ENCODE measurements at regions not wholly inside any gene's neighbourhood (a gene's known extent, or its start where the extent isn't known, plus 50 kb on each side); places are given as distances from the start of the nearest gene placed in this dataset.

DNA sequence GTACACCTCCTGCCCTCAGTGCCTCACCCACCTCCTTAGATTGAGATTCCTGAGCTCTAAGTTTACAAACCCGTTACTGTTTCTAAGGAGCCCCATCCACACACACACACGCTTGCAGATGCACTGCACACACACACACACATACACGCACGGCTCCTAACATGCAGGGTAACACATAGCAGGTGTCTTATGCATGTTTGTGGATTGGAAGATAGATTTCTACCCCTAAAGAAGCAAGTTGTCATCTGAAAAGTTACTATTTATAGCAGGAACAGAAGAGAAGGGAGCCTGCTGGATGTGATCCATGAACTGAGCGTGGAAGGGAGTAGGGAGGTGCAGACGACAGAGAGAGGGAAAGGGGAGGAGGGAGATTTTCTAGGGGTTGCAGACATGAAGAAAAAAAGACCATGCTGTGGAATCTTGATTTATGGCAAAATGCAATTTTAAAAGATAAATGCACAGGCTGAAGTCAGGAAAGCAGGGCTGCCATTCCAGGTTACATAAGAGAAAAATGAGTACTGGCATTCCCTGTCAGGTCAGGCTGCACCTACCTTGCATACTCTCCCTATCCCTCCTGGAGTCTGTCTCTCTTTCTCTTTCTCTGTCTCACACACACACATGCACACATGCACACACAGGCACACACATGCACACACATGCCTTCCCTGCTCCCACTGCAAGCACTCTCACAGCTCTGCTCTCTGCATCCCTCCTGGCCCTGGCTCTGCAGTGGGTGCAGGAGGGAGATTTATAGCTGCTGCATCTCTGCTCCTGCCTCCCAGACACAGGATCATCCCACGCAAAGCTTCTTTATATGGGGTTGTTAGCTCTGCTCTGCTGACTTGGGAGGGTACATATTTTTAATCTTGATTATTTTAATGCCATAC, 192.6 kb upstream of the MYT1L start:
- H3K27ac ChIP-seq = no peak overlapping the region
- H3K4me3 ChIP-seq = no peak overlapping the region

DNA sequence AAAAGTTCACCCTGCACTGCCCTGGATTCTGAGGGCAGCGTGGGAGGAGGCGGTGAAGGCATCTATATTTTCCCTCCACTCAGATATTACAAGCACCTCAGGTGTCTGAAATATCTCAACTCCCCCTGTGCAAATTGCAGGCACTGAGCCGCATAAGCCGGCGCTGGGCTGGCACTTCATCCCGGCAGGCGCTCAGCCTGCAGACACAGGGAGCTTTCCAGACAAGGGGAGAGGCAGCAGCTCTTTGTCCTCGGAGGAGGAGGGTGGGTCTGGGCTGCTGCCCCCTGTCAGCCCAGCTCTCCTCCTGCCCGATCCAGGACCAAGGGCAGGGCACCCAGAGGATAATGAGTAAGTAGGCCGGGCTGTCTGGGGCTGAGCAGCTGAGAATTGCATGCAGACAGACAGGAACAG, 189.3 kb upstream of the MYT1L start:
- Histone ChIP-seq H3K4me3 (no peak overlapping the region), H3K27ac (no peak overlapping the region)

DNA sequence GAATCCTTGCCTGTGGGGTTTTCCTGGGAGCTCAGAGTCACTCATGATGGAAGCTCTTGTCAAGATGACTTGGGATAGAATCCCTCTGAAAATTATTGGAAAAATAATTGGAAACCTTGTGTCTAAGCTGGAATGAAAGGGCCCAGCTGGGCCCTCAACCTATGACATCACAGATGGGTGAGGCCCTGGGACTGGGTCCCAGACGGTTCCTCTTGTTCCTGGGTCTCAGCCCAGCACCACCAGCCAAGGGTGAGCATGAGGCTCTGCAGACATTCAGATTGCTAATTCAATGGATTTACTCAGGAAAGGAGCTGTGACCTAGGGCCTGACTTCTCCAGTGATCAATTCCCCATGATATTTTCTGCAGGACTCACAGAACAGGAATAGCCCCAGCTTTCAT, 188.3 kb upstream of the MYT1L start:
- Histone ChIP-seq H3K27ac (no peak overlapping the region), H3K4me3 (no peak overlapping the region)

DNA sequence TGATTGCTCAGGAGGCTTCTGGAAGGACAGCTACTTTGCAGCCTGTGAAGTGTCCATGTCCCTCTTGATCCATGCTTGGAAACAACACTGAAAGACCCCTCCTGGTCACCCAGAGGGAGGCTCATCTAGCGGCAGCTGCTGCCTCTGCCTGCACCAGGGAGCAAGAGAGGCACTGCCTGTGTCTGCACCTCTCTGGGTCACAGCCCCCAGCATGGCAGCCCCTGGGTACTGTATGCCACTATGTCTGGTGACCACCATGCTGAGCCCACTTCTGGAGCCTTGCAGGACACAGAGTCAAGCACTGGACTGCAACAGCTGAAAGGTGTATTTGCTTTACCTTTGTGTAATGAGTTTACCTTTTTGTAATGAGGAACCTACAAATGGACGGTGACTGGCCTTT, 186.3 kb upstream of the MYT1L start:
- H3K27ac ChIP-seq = no peak overlapping the region
- H3K4me3 ChIP-seq = no peak overlapping the region

DNA sequence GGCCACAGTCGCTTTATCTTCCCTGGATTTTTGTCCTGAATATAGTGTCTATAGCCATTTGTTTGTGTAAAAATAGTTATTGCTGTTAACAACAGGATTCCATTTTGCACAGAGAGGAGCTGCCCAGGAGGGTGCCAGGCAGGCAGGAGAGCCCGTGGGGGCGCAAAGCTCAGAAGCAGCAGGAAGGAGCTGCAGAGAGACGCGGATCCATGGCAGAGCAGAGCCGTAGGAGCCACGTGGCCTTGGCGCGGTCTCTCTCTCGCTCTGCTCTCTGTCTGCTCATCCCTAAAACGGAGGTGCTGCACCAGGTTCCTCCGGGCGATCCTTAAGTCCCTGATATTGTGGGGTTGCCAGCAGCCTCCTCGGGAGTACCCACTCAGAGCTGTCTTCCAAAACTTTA, 185.3 kb upstream of the MYT1L start:
- no peak overlapping the region for H3K4me3 ChIP-seq
- no peak overlapping the region for H3K27ac ChIP-seq

DNA sequence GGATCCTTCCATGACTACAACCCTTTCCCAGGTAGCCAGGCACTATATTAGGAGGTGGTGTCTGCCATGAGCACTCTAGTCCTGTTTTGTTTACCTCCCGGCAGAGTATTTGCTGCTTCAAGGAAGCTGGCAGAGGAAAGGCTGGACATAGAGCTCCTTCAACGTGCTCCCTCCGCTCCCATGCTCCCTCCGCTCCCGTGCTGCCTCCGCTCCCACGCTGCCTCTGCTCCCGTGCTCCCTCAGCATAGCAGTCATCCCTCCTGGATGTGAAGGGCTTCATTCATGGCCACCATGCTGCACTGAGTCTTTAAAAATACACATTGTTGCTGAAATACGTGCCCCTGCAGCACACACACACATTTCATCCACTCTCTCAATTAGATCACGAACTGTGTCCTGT, 181.9 kb upstream of the MYT1L start:
- Histone ChIP-seq H3K4me3 (no peak overlapping the region), H3K27ac (no peak overlapping the region)

DNA sequence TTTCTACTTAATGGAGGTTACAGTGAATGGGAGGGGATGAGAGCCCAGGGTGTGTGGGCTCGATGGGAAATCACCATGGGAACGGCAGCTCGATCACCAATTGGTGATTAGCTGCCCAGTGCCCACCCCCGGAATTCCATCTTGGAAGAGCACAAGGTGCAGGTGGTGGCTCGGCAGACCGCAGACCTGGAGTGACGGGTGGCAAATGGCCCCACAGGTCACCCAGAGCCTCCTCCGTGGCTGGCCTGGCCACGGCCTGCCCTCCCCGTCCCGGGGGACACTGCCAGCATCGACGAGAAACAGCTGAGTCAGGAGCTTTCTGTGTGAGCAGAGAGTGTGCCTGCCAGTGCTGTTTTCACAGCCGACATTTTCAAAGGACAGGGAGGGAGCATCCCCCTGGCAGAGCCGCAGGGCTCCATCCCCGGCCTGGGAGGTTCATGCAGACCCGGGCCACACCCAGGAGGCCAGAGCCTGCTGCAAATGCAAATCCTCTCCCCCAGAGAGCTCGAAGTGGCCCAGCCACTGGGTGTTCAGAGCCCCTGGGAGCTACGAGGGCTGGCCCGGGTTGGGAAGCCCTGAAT, 176.4 kb upstream of the MYT1L start:
- no peak overlapping the region for H3K27ac ChIP-seq
- no peak overlapping the region for H3K4me3 ChIP-seq

DNA sequence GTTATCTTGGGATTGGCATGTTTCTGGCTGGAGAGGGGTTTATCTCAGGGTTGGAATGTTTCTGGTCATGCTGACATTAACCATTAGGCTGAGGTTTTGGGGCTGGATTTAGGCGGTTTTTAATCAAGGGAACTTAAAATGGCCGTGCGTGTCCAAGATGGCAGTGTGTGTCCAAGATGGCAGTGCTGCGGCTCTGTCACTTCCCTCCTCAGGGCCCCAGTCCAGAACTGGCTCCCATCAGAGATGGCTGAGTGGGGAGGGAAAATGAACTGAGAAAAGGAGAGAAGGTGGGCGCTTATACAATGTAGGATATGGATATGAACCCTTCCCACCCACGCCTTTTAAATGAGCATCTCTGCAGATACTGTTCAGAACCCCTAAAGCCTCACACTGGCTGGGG, 175.5 kb upstream of the MYT1L start:
- Histone ChIP-seq H3K4me3 (no peak overlapping the region), H3K27ac (no peak overlapping the region)

DNA sequence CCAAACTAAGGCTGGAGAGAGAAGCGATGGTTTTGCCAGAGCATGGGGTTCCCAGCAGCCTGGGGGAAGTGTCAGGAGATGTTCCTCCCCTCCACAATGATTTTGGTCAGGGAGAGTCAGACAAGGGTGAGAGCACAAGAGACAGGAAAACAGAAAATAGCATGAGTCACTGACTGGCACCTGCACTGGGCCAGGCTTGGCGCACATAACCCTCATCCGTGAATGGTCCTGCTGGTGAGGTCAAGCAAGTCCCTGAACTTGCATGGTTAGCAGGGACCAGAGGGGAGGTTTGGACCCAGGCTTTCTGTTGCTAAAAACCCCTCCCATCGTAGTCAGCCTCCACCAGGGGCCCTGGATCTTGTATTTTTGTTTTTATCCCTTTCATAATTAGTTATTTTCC, 174.5 kb upstream of the MYT1L start:
- no peak overlapping the region for H3K27ac ChIP-seq
- H3K4me3 ChIP-seq = no peak overlapping the region

DNA sequence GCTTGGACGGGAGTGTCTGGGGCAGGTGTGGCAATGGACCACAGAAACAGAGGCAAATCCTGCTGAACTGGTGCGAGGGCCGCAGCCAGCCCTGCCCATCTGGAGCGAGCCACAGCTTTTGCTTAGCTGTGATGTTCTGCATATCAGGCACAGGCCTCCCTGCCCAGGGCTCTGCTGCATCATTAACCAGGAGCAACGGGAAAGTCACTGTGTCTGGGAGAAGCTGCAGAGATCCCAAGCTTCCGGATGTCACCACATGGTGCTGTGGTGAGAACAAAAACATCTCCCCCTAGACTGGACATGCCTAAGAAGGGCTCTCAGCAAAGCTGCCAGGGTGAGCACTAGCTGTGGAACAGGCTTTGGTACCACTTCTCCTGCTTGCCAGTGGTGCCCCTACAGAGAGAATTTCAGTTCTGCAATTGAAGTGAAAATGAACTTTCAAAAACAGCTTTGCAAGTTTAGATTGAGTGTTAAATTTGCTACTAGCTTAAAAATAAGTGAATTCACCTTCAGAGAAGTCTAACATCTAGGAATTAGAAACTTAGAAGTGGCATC, 172.9 kb upstream of the MYT1L start:
- H3K27ac ChIP-seq = no peak overlapping the region

DNA sequence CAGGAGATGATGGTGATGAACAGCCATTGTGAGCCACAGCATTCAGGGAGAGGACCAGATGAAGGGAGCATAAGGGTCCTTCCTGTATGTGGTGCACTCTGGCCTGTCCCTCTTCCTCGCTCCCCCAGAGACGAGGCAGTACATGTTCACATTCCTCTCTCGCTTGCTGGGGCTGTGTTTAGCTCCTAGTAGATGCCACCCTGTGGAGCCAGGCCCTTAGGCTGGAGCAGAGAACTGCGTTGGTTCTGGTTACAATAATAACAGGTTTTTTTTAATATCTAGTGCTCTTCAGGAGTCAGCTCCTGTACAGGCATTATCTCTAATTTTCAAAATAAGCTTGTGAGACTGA, 171.1 kb upstream of the MYT1L start:
- H3K27ac ChIP-seq = no peak overlapping the region

More for the DNA sequence above, 172.9 kb upstream of the MYT1L start:
- no peak overlapping the region for H3K4me3 ChIP-seq

DNA sequence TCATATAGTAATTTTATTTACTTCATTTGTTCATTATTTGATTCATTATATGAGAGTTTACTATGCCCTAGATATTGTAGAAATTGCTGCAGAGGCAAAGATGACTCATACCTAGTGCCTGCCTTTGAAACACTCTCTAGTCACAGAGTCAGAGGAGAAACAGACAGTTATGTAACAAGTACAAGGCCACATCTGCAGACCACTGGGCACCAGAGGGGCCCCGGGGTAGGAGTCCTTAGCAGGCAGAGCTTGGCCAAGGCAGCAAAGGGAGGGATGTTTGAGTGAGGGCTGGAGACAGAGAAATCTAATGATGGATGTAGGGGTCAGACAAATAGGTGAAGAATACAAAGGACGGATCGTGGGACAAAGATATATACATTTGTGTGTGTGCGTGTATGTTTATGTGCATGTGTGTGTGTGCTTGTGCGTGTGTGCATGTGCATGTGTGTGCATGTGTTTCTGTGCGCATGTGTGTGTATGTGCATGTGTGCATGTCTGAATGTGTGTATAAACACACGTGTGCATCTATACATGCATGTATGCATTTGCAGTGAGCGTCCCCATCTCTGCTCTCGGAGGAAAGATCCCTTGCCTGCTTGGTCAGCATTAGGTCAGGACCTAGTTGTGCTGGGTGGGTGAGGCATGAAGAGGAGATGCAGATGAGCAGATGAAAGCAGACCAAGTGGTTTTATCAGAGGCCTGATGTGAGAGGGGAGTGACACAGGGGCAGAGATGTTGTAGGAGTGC, 170.6 kb upstream of the MYT1L start:
- Histone ChIP-seq H3K4me3 (no peak overlapping the region), H3K27ac (no peak overlapping the region)

More for the DNA sequence above, 171.1 kb upstream of the MYT1L start:
- no peak overlapping the region for H3K4me3 ChIP-seq

DNA sequence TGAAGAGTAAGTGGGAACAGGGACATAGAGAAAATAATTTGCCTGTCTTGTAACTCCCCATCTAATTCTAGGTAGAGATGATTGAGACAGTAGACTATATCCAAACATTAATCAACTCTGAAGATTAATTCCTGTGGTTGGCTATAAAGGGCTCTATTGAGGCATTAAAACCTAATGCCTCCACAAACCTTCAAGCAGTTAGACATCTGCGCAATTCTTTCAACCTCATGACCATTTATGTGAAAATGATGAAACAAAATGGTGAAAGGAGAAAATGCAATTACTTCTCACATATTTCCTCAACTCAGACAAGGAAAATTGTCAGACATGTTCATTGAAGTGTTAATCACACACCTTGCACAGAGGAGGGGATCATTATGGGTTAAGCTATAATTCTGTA, 164.5 kb upstream of the MYT1L start:
- Histone ChIP-seq H3K27ac (no peak overlapping the region), H3K4me3 (no peak overlapping the region)

DNA sequence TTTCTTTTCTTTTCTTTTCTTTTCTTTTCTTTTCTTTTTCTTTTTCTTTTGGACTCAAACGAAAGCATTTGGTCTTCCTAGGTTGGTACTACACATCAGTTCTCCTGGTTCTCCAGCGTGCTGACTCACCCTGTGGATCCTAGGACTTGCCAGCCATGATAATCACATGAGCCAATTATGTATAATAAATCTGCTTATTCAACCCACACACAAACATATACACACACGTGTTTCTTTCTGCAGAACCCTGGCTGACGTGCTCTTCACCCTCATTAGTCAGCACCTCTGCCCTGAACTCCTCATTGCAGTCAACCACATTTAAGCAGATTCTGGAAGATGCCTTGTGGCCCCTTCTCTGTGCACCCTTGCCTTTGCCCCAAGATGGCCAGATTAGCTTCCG, 162.4 kb upstream of the MYT1L start:
- H3K27ac ChIP-seq = no peak overlapping the region
- H3K4me3 ChIP-seq = no peak overlapping the region

DNA sequence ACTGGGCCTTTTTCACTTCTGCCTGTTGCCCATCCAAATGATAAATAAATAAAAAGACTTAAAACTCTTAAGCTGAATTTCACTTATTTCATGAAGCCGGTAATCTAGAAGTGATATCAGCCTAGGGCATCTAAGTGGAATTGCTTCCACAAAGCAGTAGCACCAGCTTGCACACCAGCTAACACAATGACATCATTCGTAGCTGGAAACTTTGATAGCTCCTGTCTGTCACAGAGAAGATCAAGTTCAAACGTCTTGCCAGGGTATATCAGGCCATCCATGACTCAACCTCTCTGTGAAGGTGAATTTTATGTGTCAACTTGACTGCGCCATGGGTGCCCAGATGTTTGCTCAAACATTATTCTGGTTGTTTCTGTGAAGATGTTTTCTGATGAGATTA, 161.7 kb upstream of the MYT1L start:
- Histone ChIP-seq H3K4me3 (no peak overlapping the region), H3K27ac (no peak overlapping the region)

DNA sequence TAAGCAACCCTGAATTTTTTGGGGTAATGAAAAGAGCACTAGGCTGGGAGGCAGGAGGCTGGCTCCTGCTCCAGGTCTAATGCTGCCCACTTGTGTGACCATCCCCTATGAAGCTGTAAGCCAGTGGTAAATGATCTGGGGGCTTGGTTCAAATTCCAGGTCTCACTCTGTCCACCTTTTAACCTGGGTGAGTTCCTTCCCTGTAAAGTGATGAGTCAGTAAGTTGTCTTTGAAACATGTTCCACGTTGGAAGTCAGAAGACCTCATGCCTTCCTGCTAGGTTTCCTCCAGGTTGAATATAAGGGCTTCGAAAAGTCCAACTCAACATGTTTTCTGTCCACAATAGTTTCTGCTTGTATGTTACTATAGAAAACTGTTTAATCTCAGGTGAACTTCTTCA, 160.9 kb upstream of the MYT1L start:
- no peak overlapping the region for H3K27ac ChIP-seq
- H3K4me3 ChIP-seq = no peak overlapping the region

DNA sequence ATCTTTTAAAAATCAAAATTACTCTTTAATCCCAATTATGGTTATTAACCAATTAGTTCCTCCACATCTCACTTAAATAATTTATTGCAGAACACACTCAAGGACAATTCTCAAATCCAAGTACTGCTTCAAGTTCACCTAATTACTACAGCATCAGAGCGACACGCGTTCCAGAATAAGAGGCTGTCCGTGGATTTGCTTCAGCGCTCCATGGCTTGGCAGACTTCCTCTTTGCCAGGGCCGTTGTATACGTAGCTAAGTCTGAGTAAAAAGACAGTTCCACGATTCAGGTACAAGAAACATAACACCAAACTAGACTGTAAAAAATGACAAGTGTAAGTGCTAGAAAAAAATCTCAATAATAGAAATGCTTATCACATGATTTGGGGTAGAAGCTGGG, 153.2 kb upstream of the MYT1L start:
- H3K27ac ChIP-seq = no peak overlapping the region
- H3K4me3 ChIP-seq = no peak overlapping the region

DNA sequence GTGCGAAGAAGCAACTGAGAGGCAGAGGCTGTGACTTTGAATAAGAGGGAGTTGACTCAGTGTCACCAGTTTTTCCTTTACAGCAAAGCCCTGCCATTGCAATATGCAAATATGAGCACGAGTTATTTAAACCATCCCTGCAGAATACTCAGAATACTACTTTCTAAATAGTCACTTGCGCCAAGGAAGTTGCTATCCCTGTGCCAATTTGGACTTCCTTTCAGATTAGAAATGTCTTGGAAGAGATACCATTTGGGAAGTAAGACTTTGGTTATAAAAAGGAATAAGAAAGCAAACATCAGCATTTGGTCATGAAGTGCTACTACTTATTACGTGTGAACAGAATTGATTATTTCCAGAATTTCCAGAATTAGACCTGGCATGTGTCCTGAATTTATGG, 151.8 kb upstream of the MYT1L start:
- no peak overlapping the region for H3K27ac ChIP-seq
- no peak overlapping the region for H3K4me3 ChIP-seq

DNA sequence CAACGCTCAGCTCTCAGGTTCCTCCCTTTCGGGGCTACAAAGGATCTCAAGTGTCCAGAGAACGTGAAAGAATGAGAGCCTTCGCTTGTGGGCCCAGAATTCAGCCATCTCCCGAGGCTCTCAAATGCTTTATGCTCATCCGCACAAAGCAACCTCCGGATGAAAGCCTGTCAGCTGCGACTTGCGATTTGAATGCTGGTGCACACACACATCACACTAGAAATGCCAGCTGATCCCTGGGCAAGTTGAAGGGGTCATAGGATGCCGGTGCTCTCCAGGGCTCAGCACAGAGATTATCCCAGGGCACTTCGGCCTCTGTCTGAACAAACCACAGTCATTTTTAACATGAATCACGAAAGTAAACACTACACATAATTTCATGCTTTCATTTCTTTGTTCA, 141.8 kb upstream of the MYT1L start:
- Histone ChIP-seq H3K27ac (no peak overlapping the region), H3K4me3 (no peak overlapping the region)

DNA sequence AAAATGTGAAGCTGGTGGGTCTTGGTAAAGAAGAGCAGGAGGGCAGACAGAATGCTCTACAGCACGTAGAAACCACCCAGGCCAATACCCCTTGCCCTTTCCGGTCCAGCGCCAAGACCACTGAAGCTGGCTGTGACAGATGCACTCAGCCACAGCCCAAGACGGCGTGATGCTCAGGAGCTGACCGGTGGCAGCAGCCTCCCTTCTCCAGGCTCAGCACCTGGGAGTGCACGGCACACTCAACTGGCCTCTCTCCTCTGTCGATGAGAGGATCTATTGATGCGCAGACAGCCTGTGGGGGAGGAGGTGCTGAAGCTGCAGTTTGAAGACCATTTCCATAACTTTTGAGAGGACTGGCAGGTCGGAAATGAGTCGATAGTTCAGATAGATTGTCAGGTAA, 141.0 kb upstream of the MYT1L start:
- Histone ChIP-seq H3K27ac (no peak overlapping the region), H3K4me3 (no peak overlapping the region)

DNA sequence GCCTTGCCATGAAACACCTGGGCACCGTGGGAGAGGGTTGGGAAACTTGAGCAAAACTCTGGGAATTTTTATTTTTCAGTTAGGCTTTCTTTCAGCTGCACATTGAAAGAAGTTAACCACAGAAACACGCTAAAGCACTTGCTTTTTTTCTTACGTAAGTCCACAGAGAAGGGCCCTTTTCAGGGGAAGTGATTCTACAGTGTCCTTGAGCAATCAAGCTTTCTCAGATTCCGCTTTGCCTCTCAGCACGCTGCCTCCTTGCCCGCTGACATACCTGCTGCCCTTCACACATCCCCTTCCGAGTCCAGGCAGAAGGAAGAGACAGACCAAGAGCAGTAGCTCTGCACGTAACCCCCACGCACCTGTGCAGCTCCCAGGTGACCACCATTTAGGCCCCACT, 135.5 kb upstream of the MYT1L start:
- H3K4me3 ChIP-seq = no peak overlapping the region
- H3K27ac ChIP-seq = no peak overlapping the region

Measured in skin epidermis (tissue), 12 donors.